H1 (cell line): ENCODE measurements at regions not wholly inside any gene's neighbourhood (a gene's known extent, or its start where the extent isn't known, plus 50 kb on each side); places are given as distances from the start of the nearest gene placed in this dataset.

Experiments used
- CBX8 ChIP-seq: fragments of 300-800, 300-1000 bp; sonication (generic); IDR thresholded peaks from 2 replicates; pipeline ENCODE4 v1.7.1; 2016; ENCODE audit warnings: low read depth, low read length, borderline replicate concordance
- EZH2 ChIP-seq: fragments of 200-600 bp; sonication (generic); IDR thresholded peaks from 2 replicates; pipeline ENCODE4 v1.7.1; 2012; ENCODE audit warnings: low read depth, mild to moderate bottlenecking, moderate library complexity, low read length, inconsistent platforms; ENCODE audit not compliant: severe bottlenecking
- PHF8 ChIP-seq: fragments of 200-600 bp; sonication (generic); conservative IDR thresholded peaks from 2 replicates; pipeline ENCODE4 v1.7.1; 2012; ENCODE audit warnings: low read depth, mild to moderate bottlenecking, inconsistent platforms, low read length, moderate library complexity
- SIN3A ChIP-seq, 2 experiments: IDR thresholded peaks in 1 of 2; conservative IDR thresholded peaks in 1 of 2; 2 replicates each; pipeline ENCODE4 v1.6.1; 2011 to 2012; ENCODE audit warnings: low read length in 2 of 2, improper control_type of control experiment in 1 of 2, low read depth in 1 of 2, mild to moderate bottlenecking in 1 of 2
- SIX5 ChIP-seq: IDR thresholded peaks from 2 replicates; pipeline ENCODE4 v1.6.1; 2011; ENCODE audit warnings: mild to moderate bottlenecking, low read depth, low read length
- TBP ChIP-seq: IDR thresholded peaks from 2 replicates; pipeline ENCODE4 v1.6.1; 2011; ENCODE audit warnings: low read depth, low read length, improper control_type of control experiment
- TCF12 ChIP-seq: IDR thresholded peaks from 2 replicates; pipeline ENCODE4 v1.6.1; 2011; ENCODE audit warnings: low read depth, mild to moderate bottlenecking, low read length

DNA sequence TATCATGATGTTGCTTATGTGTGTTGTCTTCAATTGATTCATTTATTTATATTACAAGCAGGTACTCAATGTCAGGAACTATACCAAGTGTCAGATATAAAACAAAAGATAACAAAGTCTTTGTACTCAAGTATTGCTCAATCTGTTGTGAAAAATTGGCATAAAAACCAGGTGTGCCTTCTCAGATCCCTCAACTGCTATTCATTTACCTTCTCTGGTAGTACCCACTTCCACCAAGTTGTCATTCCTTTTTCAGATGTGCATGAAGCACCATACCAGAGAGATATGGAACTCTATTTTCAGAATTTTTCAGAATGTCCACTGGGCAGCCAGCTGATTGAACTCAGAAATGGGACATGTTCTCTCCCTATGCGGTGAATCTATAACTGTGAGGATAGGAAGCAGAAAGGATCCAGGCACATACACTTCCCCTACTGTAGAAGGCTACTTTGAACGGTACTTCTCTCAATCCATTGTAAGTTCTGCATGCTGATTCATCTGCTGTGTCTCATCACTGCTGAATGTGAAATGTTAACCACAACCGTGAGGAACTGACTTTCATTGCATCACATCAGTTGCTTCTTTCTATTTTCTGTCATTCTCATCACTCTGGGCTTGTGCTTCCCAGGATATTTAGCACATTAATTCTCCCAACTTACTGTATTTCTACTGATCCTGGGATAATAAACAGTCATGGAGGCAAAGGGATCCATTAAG, 1621.3 kb downstream of the SUCLG1 start (continued):
- TF ChIP-seq TCF12: no peak
- TF ChIP-seq EZH2: no peak
- no peak for TF ChIP-seq PHF8
- TF ChIP-seq CBX8: no peak
- no peak for TF ChIP-seq SIX5
- no peak for TF ChIP-seq TBP
- no peak for TF ChIP-seq SIN3A (conservative IDR thresholded peaks at IDR 0.05 in 1 of 2, IDR thresholded peaks at IDR 0.05 in 1 of 2; ENCODE audit: low read depth in 1 of 2, low read length in 2 of 2)
- TF ChIP-seq, all 59 proteins: peak for 0
